ENCODE measurements at regions not wholly inside any gene's neighbourhood (a gene's known extent, or its start where the extent isn't known, plus 50 kb on each side); places are given as distances from the start of the nearest gene placed in this dataset.

GRCh38 chr7:25698451-25699113, 453.4 kb upstream of the NFE2L3 start:
- TF ChIP-seq YY1 (IDR thresholded peaks at IDR 0.05; ENCODE audit: insufficient read depth, insufficient read length) (no peak), ZNF274 (IDR thresholded peaks at IDR 0.05; ENCODE audit: low read depth, low read length) (no peak)

All from NT2/D1 (cell line).